Endodermal cell (in vitro differentiated cells): ENCODE measurements at regions not wholly inside any gene's neighbourhood (a gene's known extent, or its start where the extent isn't known, plus 50 kb on each side); places are given as distances from the start of the nearest gene placed in this dataset.

Experiments used
- DNase-seq: peaks from one replicate; pipeline ENCODE4 v3.0.0-alpha.2; 2017
- H3K27ac ChIP-seq: 2 replicates; pipeline ENCODE4 v1.5.1; 2013; ENCODE audit warnings: mild to moderate bottlenecking, low read depth, low read length, moderate library complexity
- H3K27me3 ChIP-seq: 2 replicates; pipeline ENCODE4 v1.6.1; 2013; ENCODE audit warnings: mild to moderate bottlenecking, low read length, moderate library complexity; ENCODE audit not compliant: insufficient read depth, control insufficient read depth, poor library complexity, severe bottlenecking
- H3K36me3 ChIP-seq: 2 replicates; pipeline ENCODE4 v1.7.0; 2013; ENCODE audit warnings: mild to moderate bottlenecking, low read length, moderate library complexity; ENCODE audit not compliant: control insufficient read depth, insufficient read depth
- H3K4me1 ChIP-seq: one replicate; pipeline ENCODE4 v1.7.0; 2013; ENCODE audit warnings: low read length; ENCODE audit not compliant: control insufficient read depth, insufficient read depth
- H3K4me3 ChIP-seq: 2 replicates; pipeline ENCODE4 v1.5.1; 2013; ENCODE audit warnings: mild to moderate bottlenecking, low read length, moderate library complexity
- H3K9ac ChIP-seq: 2 replicates; pipeline ENCODE4 v1.6.1; 2013; ENCODE audit warnings: mild to moderate bottlenecking, low read length, moderate library complexity; ENCODE audit not compliant: poor library complexity, severe bottlenecking; ENCODE audit errors: extremely low read depth
- H3K9me3 ChIP-seq: 2 replicates; pipeline ENCODE4 v1.6.1; 2013; ENCODE audit warnings: mild to moderate bottlenecking, low read length, moderate library complexity; ENCODE audit not compliant: control insufficient read depth
- H3K27ac Mint-ChIP-seq: 2 replicates; pipeline ENCODE4 v1.8.0; 2020; ENCODE audit warnings: mixed read lengths
- H3K27me3 Mint-ChIP-seq: 2 replicates; pipeline ENCODE4 v1.8.0; 2021; ENCODE audit warnings: mild to moderate bottlenecking, mixed read lengths; ENCODE audit not compliant: insufficient read depth
- H3K36me3 Mint-ChIP-seq: 2 replicates; pipeline ENCODE4 v1.8.0; 2020; ENCODE audit warnings: low read depth, mixed read lengths
- H3K4me1 Mint-ChIP-seq: 2 replicates; pipeline ENCODE4 v1.8.0; 2020; ENCODE audit warnings: mixed read lengths
- H3K4me3 Mint-ChIP-seq: 2 replicates; pipeline ENCODE4 v1.8.0; 2020; ENCODE audit warnings: mild to moderate bottlenecking, moderate library complexity, mixed read lengths
- H3K9me3 Mint-ChIP-seq: 2 replicates; pipeline ENCODE4 v1.8.0; 2020; ENCODE audit warnings: mild to moderate bottlenecking, mixed read lengths
- CTCF ChIP-seq: fragments of 200-600 bp; sonication (generic); conservative IDR thresholded peaks from 2 replicates; pipeline ENCODE4 v1.5.0; 2021; ENCODE audit warnings: antibody characterized with exemption, mild to moderate bottlenecking
- WGBS, 2 experiments: methylation state at CpG; one replicate each; pipeline versions ENCODE4 v1.1.5 to v1.1.7; 2013; ENCODE audit warnings: missing lambda C conversion rate in 2 of 2, mixed read lengths in 1 of 2; ENCODE audit not compliant: insufficient coverage in 1 of 2, insufficient read length in 1 of 2; 5-methylcytosine and 5-hydroxymethylcytosine counted together

DNA sequence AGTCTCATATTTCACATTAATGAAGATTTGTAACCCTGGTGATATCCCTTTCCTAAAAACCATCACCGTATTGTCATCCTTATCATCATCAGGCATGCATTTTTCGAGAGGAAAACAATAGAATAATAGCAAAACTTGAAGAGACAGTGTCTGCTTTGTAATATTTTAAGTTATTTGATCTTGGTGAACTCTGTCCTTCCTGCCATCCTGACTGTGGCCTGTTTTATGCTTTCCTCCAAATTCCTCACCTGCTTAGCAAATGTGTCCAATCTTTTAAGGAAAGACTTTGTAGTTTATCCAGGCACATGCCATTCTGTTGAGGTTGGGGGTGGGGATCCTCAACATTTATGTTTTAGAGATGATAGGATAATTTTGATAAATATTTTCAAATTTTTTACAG, 306.1 kb upstream of the COL8A1 start:
- no peak overlapping the region for H3K27ac Mint-ChIP-seq
- DNase-seq = no peak
- no peak overlapping the region for H3K4me3 Mint-ChIP-seq
- H3K27me3 Mint-ChIP-seq = no peaks in the 10 kb centered on the region
- 100% methylated on average over 2 of the region's 2 CpGs; no CpG with 5 or more reads in 1 of the 2 experiments for WGBS, 2 experiments
- no peak overlapping the region for H3K4me3 ChIP-seq
- no peaks in the 10 kb centered on the region for H3K9me3 Mint-ChIP-seq
- no peaks in the 10 kb centered on the region for H3K4me1 ChIP-seq
- no peaks in the 10 kb centered on the region for H3K4me1 Mint-ChIP-seq
- no peak overlapping the region for H3K27ac ChIP-seq
- H3K36me3 ChIP-seq = no peaks in the 10 kb centered on the region
- H3K36me3 Mint-ChIP-seq = no peaks in the 10 kb centered on the region
- H3K27me3 ChIP-seq = no peaks in the 10 kb centered on the region
- no peak overlapping the region for H3K9ac ChIP-seq
- no peaks in the 10 kb centered on the region for H3K9me3 ChIP-seq
- TF ChIP-seq CTCF = no peak

GRCh38 chr3:99330924-99331532, 307.4 kb upstream of the COL8A1 start:
- H3K9me3 ChIP-seq = no peaks in the 10 kb centered on the region
- no peak overlapping the region for H3K4me3 ChIP-seq
- WGBS, 2 experiments = 89 to 90% methylated on average over 1 of the region's 1 CpG
- no peaks in the 10 kb centered on the region for H3K36me3 Mint-ChIP-seq
- TF ChIP-seq CTCF = no peak
- no peaks in the 10 kb centered on the region for H3K4me1 ChIP-seq
- no peaks in the 10 kb centered on the region for H3K4me1 Mint-ChIP-seq
- no peak for DNase-seq
- no peaks in the 10 kb centered on the region for H3K27me3 ChIP-seq
- H3K27ac Mint-ChIP-seq = no peak overlapping the region
- no peak overlapping the region for H3K9ac ChIP-seq
- H3K27ac ChIP-seq = no peak overlapping the region
- no peak overlapping the region for H3K4me3 Mint-ChIP-seq
- H3K36me3 ChIP-seq = no peaks in the 10 kb centered on the region
- no peaks in the 10 kb centered on the region for H3K27me3 Mint-ChIP-seq
- no peaks in the 10 kb centered on the region for H3K9me3 Mint-ChIP-seq

DNA sequence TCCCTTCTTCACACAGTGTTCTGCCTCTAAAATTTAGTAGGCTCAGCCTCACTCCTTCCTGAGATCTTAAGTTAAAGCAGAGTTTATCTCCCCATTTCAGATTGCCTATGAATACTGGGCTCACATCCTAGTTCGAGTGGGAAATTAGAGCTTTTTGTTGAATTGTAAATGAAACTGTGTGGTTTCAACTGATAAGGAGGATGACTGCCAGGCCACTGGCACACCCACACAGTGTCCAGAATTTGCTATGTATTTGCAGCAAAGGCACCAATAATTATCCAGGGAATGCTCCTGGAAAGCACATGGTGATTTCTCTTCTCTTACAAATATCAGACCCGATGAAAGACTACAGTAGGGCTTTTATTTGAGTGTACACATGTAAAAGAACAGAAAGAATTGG, 308.1 kb upstream of the COL8A1 start:
- no peak overlapping the region for H3K27ac Mint-ChIP-seq
- Histone ChIP-seq H3K4me3 (no peak overlapping the region), H3K9me3 (no peaks in the 10 kb centered on the region), H3K27me3 (no peaks in the 10 kb centered on the region), H3K9ac (no peak overlapping the region), H3K4me1 (no peaks in the 10 kb centered on the region), H3K27ac (no peak overlapping the region), H3K36me3 (no peaks in the 10 kb centered on the region)
- no peak overlapping the region for H3K4me3 Mint-ChIP-seq
- no peak for TF ChIP-seq CTCF
- 81 to 100% methylated on average over 1 to 2 of the region's 2 CpGs for WGBS, 2 experiments
- H3K9me3 Mint-ChIP-seq = no peaks in the 10 kb centered on the region
- no peaks in the 10 kb centered on the region for H3K4me1 Mint-ChIP-seq
- no peak for DNase-seq
- H3K36me3 Mint-ChIP-seq = no peaks in the 10 kb centered on the region
- H3K27me3 Mint-ChIP-seq = no peaks in the 10 kb centered on the region
